ENCODE measurements at regions not wholly inside any gene's neighbourhood (a gene's known extent, or its start where the extent isn't known, plus 50 kb on each side); places are given as distances from the start of the nearest gene placed in this dataset.
A peak's percentile ranks its signal among the peaks of the same experiment; 100 is the strongest.

DNA sequence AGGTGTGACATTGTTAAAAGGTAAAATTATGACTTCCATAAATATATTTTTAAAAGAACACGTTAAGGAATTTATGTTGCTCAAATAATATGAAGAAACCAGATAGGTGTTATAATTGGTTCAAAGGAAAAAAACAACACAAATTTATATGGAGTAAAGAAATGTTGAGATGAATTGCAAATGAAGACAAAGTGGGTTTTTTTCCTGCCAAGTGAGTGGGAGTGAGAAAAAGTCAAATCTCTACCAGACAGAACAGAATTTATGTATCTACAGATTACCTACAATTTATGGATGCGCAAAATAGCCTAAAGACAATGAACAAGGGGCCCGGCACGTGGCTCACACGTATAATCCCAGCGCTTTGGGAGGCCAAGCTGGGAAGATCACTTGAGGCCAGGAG lies 159.7 kb upstream of the SLC1A4 start:
- no peak for DNase-seq (ENCODE audit: low read depth in 2 of 2)

DNA sequence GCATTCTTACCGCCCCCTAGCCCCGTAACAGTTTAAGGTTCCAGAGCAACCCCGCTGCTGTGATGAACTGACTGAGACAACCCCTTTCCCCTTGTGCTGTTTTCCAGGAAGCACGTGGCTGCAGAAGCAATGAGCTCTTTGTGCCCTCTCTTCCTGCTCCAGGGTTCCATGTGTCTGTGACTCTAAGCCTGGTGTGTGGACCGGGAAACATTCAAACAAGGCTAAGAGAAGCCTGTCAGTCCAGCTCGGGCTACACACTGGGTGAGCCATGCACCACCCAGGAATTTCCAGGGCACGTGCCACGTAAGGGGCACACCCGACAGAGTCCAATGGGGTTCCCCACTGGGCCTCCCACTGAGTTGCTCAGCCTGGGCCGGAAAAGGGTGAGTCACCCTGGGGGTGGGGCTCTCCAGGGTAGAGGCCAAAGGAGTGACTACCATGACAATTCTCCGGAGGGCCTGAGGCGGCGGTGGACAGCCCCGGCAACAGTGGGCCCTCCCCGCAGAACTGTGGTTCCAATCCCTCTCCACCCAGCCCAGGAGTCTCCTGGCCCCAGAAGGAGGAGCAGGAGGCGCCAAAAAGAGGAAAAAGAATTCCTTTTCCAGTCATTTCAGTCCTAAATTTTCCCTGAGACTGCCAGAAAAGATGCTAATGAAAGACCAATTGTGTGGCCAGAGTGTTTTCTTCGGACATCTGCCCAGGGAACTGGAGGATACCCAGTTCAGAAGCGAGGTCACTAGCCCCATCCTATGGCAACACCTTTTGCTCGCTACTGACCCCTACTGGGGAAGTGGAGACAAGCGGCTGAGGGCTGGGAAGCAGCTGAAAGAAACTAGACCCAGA lies 157.8 kb upstream of the SLC1A4 start:
- peak in 1 of 2 experiments; percentile 49 for DNase-seq (ENCODE audit: low read depth in 2 of 2)

DNA sequence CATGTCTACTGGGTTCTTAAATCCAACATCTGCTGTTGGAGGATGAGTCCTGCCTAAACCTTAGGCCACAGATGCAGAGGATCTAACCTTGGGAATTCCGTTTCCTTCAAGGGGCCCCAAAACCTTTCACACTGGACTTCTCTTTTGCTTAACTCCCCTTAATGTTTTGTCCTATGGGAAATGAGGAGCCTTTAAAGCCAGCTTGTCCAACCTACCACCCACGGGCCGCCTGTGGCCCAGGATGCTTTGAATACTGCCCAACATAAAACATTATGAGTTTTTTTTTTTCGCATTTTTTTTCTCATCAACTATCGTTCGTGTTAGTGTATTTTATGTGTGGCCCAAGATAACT lies 157.2 kb upstream of the SLC1A4 start:
- no peak for DNase-seq (ENCODE audit: low read depth in 2 of 2)

DNA sequence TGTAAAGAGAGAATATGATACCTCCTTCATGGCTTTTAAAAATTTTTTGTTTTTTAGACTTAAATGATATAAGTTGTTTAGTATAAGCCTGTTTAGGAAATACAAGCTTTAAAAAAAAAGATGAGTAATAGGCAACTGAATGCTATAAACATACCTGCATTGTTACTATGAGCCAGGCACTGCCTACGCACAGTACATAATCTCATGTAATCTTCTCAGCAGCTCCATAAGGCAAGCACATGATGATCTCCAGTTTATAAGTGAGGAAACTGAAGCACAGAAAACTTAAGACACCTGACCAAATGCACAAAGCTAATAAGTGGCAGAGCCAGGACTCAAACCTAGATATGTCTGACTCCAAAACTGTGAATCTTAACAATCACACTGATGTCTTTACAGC lies 156.3 kb upstream of the SLC1A4 start:
- no peak for DNase-seq (ENCODE audit: low read depth in 2 of 2)

DNA sequence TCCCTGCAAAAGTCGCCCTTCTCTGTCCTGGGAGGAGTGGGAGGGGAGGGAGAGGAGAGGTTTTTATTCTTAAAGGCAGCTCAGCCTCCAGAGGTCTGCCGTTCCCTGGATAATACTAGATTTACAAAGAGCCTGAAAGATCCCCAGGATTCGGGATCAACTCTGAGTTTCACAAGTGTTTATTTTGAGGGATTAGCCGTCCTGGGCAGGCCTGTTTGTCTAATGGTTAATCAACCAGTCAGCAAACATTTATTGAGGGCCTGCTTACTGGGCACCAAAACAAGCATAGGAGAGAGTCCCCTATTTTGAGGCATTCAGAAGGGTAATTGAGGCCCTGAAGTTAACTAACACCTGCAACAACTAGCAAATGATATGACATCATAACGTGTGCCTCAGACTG lies 152.6 kb upstream of the SLC1A4 start:
- no peak for DNase-seq (ENCODE audit: low read depth in 2 of 2)

DNA sequence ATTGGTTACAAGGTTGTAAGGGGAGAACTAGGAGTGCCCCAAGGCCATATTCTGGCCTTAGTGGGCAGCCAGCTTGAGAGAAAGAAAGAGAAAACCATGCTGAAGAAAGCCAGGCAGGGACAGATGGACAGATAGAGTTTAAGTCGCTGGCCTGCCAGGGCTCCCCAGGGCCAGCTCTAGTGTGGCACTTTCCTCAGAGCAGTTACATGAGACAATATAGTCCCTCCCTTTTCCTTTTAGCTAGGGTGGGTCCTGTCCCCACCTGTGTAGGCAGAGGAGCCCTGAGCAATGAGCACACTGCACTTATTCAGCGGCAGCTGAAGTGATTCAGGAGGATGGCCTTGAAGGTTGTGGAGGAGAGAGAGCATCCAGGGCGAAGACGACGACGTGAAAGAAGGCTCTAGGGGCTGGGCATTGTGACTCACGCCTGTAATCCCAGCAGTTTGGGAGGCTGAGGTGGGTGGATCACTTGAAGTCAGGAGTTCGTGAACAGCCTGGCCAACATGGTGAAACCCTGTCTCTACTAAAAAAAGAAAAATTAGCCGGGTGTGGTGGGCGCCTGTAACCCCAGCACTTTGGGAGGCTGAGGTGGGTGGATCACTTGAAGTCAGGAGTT lies 152.0 kb upstream of the SLC1A4 start:
- no peak for DNase-seq (ENCODE audit: low read depth in 2 of 2)

DNA sequence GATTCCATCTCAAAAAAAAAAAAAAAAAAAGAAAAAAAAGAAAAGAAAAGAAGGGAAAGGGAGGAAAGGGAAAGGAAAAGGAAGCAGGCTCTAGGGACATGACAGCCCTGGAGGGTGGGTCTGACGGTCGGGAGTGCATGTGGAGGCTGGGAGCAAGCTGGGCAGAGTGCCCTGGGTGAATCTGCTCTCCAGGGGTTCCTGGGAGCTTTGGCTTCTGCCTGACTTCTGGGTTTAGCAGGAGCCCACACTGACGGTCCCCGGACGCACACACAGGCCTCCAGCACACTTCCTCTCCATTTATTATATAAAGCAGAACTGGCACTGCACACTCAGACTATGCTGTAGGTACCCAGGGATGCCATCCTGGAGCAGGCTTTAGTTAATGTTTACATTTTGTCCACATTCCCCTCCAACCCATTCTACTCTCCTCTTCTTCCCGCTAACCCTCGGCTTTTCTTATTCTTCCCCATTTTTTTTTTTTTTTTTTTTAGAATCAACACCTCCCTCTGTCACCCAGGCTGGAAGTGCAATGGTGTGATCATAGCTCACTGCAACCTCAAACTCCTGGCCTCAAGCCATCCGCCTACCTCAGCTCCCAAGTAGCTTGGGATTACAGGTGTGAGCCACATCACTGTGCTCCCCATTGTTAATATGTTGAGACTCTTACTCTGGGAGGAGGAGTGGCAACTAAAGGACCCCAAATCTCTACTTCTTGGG lies 151.1 kb upstream of the SLC1A4 start:
- no peak for DNase-seq (ENCODE audit: low read depth in 2 of 2)

DNA sequence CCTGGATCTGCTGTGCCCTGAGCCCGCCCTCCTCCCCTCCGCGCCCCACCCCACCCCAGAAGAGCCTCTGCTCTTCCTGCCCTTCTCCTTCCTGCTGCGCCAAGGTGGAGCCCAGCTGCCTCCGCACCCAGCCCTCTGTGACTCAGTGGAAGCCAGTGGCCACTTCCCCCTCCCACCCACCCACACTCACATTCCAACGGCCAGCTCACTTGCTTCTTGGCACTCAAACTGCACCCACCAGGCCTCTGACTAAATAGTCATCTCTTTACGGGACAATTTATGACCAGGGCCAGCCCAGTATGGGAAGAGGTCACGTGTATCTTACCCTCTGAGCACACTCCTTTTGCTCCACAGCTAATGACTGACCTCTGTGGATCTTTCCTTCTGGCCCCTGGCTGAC lies 150.4 kb upstream of the SLC1A4 start:
- peak in 1 of 2 experiments; percentile 55 for DNase-seq (ENCODE audit: low read depth in 2 of 2)

DNA sequence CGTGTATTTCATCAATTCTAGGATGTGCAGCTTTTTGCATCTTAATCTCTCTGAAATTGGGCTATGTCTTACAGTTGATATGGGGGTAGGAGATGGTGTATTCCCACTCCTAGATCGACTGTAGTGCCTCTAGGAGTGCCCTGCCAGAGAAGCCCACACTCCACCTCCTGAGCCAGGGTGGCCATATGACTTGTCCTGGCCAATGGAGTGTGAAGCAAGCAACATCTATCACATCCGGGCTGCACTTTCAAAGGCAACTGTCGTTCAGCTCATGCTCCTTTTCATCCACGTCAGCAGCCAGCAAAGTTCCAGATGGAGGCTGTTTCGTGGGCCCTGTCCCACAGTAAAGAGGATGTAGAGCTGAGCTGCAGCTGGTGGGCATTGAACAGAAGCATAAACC lies 149.4 kb upstream of the SLC1A4 start:
- no peak for DNase-seq (ENCODE audit: low read depth in 2 of 2)

DNA sequence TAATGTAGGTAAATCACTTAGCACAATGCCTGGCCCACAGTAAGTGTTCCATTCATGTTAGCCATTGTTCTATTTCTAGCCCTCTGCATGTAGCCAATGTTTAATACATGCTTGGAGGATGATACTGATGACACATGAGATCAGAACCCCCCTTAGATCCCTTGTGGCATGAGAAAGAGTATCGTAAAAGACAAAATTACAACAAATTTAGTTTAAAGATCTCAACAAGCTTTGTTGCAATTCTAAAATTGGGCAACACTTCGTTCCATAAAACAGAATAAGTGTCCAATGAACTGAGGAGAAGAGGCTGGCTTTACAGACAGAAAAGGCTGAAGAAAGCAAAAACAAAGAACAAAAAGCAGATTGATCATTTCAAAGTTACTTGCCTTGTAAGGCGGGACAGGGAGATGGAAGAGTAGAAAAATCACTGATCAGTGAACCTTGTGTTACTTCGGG lies 148.7 kb upstream of the SLC1A4 start:
- DNase-seq (ENCODE audit: low read depth in 2 of 2): no peak

DNA sequence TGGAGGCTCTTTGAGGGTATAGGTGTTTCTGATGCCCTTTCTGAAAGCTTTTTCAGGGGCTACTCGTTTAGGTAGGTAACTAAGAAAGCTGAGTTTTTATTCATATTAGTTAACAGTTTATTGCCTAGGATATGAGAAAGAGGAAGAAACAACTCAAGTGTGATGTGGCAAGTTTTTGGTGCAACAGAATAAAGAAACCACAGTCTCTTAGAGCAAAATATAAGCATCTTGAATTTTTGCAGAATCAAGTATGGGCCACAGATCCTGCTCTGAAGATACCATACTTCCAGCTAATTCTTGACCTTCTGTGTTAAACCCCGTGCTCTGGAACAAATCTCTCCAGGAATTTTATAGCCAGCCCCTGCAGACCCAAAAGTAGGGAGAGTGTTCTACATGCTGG lies 147.7 kb upstream of the SLC1A4 start:
- DNase-seq (ENCODE audit: low read depth in 2 of 2): no peak

DNA sequence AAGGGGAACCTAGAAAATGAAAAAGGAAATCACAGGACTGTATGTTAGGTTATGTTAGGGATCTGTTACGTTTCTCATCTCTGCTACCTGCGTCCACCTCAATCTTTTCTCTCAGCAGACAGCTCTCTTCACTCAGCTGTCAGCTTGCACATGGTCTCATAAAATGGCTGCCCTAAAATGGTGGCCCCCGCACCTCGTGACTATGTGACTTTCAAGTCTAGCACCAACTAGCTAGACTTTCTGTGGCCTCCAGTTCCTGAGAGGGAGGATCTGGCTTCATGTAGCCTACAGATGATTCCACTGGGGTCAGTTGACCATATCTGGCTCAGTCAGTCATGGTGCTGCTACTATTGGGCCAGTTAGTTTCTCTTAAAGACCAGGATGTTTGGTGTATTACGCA lies 147.2 kb upstream of the SLC1A4 start:
- no peak for DNase-seq (ENCODE audit: low read depth in 2 of 2)

DNA sequence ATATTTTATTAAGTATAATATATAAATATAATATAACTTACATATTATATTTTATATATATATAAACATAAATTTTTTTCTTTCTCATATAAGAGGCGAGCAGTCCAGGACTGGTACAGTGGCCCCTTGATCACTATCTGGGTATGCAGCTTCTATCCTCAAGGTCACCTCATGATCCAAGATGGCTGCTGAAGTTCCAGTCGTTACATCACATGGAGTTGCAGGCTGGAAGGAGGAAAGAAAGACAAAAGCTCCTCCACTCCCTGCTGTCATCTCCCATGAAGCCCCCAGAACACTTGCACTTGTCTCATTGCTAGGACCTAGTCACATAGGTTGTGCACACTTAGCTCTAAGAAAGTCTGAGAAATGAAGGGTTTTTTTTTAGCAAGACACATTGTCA lies 145.1 kb upstream of the SLC1A4 start:
- no peak for DNase-seq (ENCODE audit: low read depth in 2 of 2)

DNA sequence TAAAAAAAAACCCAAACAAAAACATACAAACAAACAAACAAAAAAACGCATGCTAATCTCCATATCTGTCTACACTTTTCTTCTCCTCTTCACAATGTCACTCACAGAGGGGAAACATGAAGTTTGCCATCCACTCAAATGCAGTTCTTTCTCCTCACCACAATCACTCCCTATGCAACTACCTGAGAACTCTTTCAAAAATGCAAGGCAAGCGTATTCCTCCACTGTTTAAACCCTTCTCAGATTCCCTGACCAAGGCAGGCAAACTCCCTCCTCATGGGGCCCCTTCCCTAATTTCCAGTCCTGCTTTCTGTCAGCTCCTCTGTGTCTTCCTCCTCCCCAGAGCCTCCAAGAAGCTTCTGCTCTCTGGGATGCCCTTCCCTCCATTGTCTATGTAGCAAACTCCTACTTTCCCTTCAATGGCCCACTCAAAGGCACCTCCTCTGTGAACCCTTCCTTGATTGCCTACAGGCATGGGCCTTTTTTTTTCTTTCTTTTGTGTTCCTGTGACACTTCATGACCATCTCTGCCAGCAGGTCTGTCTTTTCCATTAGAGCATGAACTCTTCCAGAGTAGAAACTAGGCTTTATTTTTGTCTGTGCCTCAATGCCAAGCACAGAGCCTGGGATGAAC lies 143.8 kb upstream of the SLC1A4 start:
- no peak for DNase-seq (ENCODE audit: low read depth in 2 of 2)

DNA sequence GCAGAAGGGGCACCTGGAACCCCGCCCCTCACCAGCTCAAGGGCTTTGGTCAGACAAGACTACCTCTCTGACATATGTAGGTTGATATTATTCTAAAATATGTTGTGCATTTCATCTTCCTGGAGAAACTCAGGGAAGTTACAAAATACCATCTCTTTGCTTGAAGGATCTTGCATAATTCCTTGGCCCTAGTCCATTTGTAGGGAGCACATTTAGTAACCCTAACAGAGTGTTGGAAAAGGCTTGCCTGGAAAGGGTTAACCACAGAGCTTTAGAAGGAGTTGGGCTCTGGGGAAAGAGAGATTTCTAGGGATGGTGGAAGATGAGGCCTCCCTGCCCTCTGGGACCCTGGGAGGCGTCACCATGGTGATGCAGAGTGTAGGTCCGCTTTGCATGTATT lies 143.0 kb upstream of the SLC1A4 start:
- peak; percentile 65 to 67 for DNase-seq (ENCODE audit: low read depth in 2 of 2)

DNA sequence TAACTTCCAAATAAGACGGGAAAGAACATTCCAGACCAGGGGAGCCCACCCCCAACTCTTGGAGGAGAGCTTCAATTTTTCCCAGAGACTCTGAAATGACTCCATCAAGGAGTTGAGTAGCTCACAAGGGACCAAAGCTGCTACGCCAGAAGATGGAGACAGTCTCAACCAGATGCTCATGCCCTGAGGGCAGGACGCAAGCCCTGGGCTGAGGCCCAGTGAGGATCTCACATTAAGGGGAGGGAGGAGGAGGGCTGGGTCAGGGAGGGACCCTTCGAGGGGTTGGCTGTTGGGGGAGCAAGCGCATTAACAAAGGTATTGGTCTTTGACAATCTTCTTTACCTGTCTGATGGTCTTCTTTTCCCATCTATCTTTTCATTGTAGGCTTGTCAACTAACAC lies 141.3 kb upstream of the SLC1A4 start:
- DNase-seq (ENCODE audit: low read depth in 2 of 2): no peak

DNA sequence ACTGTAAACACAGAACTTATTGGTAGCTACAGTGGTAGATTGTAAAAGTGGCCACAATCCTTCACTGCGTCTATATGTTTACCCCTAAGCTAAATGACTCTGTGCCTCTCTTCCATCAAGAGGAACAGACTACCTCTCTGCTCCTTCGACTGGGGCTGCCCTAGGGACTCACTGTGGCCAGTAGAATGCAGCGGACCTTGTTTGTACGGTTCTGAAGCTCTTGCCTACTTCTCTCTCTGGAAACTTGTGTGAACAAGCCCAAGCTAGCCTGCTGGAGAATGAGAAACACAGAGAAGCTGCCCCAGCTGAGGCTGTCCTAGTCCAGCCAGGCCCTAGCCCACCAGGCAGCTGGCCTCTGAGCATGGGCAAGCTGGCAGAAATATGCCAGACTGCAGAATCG lies 140.8 kb upstream of the SLC1A4 start:
- no peak for DNase-seq (ENCODE audit: low read depth in 2 of 2)

DNA sequence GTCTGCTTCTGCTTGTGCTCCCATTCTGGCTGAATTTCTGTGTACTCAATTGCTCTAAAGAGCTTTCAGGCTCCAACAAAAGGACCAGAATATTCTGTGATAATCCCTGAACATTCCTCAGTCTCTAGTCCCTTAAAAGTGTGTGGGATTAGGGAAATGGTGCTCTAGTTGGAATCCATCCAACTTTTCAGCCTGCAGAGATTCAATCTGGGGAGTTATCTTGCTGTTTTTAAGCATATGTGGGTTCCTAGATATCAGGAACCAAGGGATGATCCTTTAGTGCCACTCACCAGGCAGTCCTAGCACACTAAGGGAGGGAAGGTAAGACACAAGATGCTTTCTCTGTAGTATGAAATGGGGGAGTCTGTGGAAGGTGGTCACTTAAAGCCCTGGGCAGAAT lies 140.3 kb upstream of the SLC1A4 start:
- no peak for DNase-seq (ENCODE audit: low read depth in 2 of 2)

DNA sequence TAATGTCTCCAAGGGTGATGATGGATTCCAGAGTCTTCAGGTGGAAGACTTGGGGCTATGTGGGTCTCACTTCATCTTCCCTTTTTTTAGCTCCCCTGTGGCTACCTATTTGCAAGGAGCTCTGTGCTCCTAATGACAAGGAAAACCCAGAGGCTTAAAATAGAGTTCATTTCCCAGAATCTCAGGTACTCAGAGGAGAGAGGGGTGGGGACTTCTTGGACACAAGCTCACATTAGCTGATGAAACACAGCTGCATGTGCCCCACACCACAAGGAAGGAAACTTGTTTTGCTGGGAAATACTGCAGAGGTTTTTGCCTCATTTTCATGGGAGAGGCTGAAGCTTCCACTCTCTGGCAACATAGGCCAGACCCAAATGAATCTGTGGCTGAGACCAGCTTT lies 138.6 kb upstream of the SLC1A4 start:
- no peak for DNase-seq (ENCODE audit: low read depth in 2 of 2)

DNA sequence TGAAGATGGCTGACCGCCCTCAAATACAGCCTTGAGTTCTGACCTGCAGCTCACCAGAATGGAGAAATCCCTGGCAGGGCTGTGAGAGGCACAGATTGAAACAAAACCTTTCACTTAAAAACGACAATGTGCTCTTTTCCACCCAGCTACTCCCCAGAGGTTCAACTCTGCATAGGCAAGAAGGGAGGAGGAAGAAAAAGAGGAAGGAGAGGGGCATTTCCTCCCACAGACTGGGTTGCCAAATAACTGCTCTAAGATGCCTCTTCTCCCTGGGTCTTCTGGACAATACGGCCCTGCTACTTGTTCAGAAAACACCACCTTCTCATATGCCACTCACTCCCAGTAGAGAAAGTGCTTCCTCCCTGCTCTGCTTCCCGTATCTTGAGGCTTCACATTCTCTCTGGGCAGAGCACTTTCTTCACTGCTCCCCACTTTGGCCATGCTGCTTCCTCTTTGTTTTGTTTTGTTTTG lies 136.4 kb upstream of the SLC1A4 start:
- no peak for DNase-seq (ENCODE audit: low read depth in 2 of 2)

DNA sequence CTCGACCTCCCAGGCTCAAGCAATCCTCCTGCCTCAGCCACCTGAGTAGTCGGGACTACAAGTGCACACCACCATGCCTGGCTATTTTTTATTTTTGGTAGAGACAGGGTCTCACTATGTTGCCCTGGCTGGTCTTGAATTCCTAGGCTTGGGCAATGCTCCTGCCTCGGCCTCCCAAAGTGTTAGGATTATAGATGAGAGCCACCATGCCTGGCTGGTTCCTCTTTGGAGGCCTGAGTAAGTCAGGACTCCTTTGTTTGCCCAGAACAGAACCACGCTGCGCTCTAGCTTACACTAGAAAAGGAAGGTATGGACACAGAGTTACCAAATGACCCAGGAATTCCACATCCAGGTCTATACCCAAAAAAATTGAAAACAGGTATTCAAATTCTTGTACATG lies 135.9 kb upstream of the SLC1A4 start:
- no peak for DNase-seq (ENCODE audit: low read depth in 2 of 2)

DNA sequence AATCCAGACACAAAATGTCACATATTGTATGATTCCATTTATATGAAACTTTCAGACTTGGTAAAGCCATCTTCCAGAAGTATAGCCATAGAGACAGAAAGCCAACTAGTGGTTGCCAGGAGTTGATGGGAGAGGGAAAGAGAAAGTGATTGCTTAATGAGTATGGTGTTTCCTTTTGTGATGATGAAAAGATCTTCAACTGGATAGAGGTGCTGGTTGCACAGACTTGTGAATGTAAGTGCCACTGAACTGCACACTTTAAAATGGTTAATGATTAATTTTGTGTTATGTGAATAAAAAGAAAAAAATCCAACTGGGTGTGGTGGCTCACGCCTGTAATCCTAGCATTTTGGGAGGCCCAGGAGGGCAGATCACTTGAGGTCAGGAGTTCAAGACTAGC lies 135.3 kb upstream of the SLC1A4 start:
- no peak for DNase-seq (ENCODE audit: low read depth in 2 of 2)
